HTR-8/SVneo (cell line): ENCODE measurements at regions not wholly inside any gene's neighbourhood (a gene's known extent, or its start where the extent isn't known, plus 50 kb on each side); places are given as distances from the start of the nearest gene placed in this dataset.

Experiments used
- DNase-seq: peaks from one replicate; pipeline ENCODE4 v3.0.0; 2011; ENCODE audit warnings: low spot score, mixed read lengths; ENCODE audit not compliant: insufficient read length
- FAIRE-seq: peaks from 2 replicates; lab custom pipeline; 2011; peaks lifted over from hg19 to GRCh38; lab: Jason Lieb, UNC

- FAIRE-seq (no peak), DNase-seq (no peak)
These were observed 185.5 kb upstream of the C1orf174 start for GRCh38 chr1:4085546-4085945.

- DNase-seq (no peak), FAIRE-seq (no peak)
These were observed 186.2 kb upstream of the C1orf174 start for GRCh38 chr1:4086085-4086850.

DNA sequence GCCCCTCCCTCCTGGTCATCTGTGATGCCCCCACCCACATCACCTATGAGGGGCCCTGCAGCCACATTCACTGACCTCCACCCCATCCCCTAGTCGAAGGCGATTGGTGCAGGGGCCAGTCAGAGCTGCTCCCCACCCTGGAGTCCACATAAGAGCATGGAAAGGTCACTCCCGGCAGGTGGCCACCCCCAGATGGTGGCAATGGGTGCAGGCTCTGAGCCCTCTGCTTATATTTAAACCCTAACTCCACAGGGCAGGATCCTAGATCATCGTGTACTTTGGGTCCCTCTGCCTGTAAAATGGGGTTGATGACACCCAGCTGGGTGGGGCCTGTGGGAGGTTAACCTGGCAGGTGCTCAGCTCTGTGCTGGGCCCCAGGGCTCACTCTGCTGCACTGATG is 186.8 kb upstream of the C1orf174 start:
- DNase-seq: no peak
- no peak for FAIRE-seq

DNA sequence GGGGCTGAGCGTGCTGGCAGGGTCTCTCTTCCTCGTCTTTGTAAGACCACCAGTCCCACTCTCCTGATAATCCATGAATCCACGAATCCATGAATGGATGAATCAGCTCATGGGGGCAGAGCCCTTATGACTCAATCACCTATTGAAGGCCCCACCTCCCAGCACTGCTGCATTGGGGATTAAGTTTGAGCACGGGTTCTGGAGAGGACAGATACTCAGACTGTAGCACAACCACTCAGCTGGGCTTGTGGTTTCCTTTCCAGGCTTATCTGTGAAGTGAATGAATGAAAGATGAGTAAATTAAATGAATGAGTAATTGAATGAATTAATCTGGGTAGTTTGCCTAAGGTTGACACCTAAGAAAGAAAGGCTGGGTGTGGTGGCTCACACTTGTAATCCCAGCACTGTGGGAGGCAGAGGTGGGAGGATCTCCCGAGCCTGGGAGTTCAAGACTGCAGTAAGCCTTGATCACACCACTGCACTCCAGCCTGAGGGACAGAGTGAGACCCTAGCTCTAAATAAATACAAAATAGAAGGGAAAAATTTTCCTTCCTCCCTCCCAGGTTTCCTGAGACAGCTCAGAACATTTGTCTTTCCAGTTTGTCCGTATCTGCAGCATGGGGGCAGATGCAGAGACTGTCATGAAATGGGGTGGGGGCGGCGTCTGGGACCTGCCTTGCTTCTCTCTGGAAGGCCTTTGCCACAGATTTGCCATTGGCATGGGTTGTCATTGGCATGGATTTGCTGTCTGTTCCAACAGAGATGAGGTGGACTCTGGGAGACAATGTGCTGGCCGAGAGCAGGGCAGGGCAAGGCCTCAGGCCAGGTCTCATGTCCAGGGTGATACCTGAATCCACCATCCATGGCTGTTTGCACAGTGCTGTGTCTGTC is 187.7 kb upstream of the C1orf174 start:
- DNase-seq: no peak
- no peak for FAIRE-seq

DNA sequence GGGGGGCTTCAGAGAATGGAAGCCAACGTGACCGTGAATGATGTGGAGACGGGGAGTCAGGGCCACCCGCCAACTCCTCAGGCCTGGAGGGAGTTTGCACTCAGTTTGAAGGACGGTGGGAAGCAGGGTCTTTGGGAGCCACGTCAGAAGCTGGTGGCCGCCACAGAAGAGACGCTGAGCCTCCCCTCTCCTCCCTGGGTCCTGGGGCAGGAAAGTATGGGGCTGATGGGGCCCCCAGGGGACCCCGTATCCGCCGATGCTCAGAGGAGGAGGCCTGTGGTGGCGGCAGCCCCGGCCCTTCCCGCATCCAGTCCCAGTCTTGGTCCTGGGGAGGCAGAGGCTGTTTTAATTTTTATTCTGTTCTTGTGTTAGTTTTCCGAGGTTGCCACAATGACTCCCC is 188.6 kb upstream of the C1orf174 start:
- DNase-seq: no peak
- FAIRE-seq: no peak

DNA sequence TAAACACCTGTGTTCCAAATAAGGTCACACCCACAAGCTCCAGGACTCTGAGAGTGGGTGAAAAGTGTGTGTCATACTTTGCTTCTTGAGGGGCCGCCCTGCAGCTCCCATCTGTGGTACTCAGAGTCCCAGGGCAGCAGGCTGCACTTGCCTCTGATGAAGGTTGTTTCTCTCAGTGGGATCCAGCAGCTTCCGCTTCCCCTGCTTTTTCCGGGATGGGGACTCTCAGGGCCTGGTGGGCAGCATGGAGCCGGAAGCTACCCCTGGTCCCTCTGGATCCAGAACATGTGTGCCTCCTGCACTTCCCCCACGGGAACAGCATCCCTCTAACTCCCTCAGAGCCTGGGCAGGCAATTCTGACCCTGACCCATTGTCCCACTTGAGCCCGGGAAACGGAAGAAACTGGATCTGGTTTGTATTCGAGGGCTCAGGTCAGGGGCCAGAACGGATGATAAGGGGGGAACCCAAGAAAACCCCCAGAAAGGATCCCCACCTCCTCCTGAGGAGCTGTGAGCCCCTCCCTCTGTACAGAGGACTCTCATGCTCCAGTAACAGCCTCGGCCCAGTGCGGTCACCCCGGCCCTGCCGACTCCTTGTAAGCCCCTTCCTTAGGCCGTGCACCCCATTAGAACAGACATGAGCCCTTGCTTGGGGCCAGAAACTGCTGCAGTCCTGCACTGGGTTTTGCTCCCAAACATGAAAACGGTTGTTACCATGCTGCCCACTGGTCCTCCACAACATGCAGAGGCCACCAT is 189.5 kb upstream of the C1orf174 start:
- no peak for FAIRE-seq

DNA sequence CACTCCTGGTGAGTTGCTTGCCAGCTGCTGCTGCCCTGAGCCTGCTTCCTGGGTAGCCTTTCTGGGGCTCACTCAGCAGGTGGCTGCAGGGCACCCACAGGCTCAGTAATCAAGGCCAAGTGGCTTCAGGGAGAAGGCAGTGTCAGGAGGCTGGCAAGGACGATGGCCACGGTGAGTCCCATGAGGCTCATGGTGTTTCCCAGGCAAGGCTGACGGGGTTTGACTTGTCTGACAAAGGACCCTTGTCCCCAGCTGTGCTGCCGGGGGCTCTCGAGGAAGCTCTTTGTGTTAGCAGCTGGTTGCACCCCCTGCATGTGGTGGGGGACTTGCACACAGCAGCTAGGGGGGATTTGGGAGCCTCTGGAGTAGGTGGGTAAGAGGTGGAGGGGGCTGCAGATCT is 190.5 kb upstream of the C1orf174 start:
- FAIRE-seq (no peak), DNase-seq (no peak)

More for the DNA sequence above, 189.5 kb upstream of the C1orf174 start:
- DNase-seq: no peak

DNA sequence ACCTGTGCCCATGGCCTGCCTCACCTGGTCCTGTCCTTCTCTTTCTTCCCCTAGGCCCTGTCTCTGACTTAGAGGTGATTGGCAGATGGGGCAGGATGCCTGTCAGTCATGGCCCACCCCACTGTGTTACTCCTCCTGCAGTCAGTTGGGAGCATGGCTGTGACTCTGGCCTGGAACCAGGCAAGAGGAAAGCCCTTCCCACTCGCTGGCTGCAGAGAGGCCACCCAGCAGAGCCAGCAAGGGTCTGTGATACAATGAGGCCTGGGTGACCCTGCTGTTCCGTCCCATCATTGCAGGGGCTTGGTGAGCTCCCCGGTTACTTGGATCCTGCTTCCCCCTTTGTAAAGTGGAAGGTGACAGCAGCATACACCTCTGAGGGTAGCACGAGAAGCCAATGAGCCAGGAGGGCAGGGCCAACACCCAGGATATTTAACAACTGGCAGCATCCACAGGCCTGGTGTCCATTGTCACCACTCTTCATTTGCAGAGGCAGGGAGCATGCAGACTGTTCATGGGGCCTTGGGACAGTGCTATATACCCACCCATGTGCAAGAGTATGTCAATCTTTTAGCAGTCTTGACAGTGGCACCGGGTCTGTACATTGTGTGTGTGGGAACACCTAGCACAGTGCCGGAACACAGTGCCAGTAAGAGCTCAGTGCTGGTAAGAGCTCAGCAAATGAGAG is 191.0 kb upstream of the C1orf174 start:
- FAIRE-seq (no peak), DNase-seq (no peak)

GRCh38 chr1:4091996-4092395 is 191.9 kb upstream of the C1orf174 start:
- no peak for DNase-seq
- FAIRE-seq: no peak

GRCh38 chr1:4093856-4094565 is 193.9 kb upstream of the C1orf174 start:
- no peak for DNase-seq
- FAIRE-seq: no peak

- no peak for DNase-seq
- no peak for FAIRE-seq
These were observed 195.4 kb upstream of the C1orf174 start for GRCh38 chr1:4095433-4095971.

DNA sequence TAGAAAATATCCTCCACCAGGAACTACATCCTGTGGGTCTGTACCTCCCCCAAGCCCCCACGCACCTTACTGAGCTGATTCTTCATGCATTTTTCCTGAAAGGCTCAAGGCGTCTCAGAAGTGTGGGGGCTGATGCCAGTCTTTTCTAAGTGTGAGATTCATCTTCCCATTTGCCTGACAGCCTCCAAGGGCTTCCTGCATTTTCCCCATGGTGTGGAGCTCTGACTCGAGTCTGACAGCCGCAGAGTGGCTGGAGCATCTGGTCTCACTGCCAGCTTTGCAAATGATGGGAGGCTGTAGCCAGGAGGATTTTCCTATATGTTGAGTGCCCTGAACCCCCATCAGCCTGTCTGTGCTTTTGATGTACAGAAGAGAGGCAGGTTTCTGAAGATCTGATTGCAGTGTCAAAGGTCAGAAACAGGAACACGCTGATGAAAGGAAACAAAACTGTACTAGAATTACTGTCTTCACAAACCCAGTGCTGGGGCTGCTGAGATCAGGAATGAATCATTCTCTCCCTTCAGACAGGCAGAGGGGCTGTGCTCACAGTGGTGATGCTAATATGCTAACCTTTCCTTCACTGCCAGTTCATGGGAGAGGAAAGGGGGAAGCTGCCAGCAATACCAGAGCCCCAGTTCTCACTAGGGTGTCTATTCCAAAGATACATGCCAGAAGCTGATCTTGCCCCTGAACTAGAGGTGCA is 201.5 kb upstream of the C1orf174 start:
- no peak for FAIRE-seq
- no peak for DNase-seq

DNA sequence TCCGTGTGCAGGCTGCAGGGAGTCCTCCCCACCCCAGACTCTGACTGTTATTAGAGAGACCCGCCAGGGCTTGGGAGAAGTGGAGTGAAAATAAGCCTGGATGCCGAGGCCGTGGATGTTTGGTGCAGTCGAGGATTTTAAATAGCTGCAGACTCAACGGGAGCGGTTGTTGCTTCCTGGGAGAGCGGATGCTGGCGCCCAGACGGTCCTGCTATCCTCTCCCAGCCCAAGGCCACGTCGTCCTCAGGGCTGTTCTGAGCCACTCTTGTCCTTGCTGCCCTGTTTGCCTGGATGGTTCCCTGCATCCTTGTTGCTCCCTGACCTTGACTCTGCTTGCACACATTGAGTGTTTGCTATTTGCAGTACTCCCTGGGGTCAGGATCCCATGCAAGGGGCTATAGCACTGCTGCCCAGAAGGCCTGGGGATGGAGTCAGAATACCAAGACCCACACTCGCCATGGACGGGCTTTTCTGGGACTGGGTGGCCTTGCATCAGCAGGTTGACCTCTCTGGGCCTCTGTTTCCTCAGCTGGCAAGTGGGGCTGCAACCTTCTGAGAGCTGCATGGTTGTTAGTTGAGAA is 205.3 kb upstream of the C1orf174 start:
- FAIRE-seq: no peak
- DNase-seq: no peak

DNA sequence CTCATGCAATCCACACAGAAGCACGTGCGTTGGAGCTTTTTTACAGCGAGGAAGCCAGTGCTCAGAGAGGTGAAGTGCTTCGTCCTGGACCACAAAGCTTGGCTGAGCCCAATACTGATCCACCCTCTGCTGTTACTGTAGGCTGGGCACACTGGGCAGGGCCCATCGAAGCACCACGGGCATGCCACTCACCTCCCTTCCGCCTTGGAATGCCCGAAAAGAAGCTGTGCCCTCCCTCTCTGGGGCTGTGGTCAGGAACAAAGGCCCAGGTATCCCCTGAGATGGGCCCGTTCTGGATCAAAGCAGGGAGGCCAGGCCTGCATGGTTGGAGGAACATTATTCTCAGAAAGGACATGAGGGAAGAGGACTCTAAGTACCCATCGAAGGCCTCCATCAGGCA is 206.7 kb upstream of the C1orf174 start:
- no peak for FAIRE-seq

GRCh38 chr1:4107291-4107690 is 207.2 kb upstream of the C1orf174 start:
- no peak for DNase-seq
- no peak for FAIRE-seq

More for the DNA sequence above, 206.7 kb upstream of the C1orf174 start:
- DNase-seq: no peak

DNA sequence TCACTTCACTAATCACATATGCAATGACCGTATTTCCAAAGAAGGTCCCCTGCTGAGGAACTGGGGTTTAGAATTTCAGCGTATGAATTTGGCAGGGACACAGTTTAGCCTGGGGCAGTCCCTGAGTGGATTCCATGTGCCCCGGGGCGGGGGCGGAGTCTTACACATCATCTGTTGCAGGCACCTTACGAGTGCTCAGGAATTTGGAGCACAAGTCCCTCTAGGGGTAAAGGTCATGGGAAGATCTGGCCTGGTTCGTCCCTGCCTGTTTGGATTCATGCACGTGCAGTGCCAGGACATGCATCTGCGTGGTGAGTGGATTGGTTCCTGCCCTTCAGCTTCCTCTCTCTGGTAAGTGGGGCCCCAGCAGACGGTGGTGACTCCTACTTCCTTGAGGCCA is 208.3 kb upstream of the C1orf174 start:
- FAIRE-seq (no peak), DNase-seq (no peak)

GRCh38 chr1:4108758-4109627 is 208.9 kb upstream of the C1orf174 start:
- no peak for FAIRE-seq
- DNase-seq: no peak

DNA sequence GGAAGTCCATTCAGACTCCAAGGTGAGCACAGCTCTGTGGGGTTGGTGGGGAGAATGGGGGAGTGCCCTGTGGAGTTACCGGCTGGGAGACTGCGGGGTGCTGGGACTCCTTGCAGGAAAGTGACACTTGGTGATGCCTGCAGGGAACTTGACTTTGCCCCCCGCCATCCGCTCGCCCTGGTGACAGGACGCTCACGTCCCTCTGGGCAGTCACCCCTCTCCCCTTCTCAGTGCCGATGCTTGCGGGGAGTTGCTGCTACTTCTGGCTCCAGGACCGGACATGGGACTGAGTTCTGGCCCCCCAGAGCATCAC is 209.5 kb upstream of the C1orf174 start:
- DNase-seq: no peak
- FAIRE-seq: no peak
